Uterus (tissue), 2 donors: ENCODE measurements at regions not wholly inside any gene's neighbourhood (a gene's known extent, or its start where the extent isn't known, plus 50 kb on each side); places are given as distances from the start of the nearest gene placed in this dataset.

Source experiments
- CTCF ChIP-seq, 4 experiments: fragments of 200-600 bp in 2 of 4; fragments of 450-650 bp in 2 of 4; sonication (generic) in 2 of 4; IDR thresholded peaks; one replicate each; pipeline ENCODE4 v1.5.1; 2016 to 2019; ENCODE audit warnings: antibody characterized with exemption in 4 of 4, mild to moderate bottlenecking in 2 of 4, moderate library complexity in 1 of 4
- POLR2A ChIP-seq, 2 donors: fragments of 450-650 bp; IDR thresholded peaks; one replicate each; pipeline ENCODE4 v1.6.1; 2016; ENCODE audit warnings: antibody characterized with exemption in 2 of 2, mild to moderate bottlenecking in 1 of 2, moderate library complexity in 1 of 2

- no peak for TF ChIP-seq CTCF (IDR thresholded peaks at IDR 0.05)
- no peak for TF ChIP-seq POLR2A (IDR thresholded peaks at IDR 0.05)
Measured at GRCh38 chr6:155717374-155717773, 261.7 kb upstream of the NOX3 start.
